B cell (primary cell): ENCODE measurements at regions not wholly inside any gene's neighbourhood (a gene's known extent, or its start where the extent isn't known, plus 50 kb on each side); places are given as distances from the start of the nearest gene placed in this dataset.

ENCODE experiments used
- ATAC-seq: fragments of 200-7000 bp; cut with Tn5 transposase; one replicate; pipeline ENCODE4 v1.10.0; 2021; ENCODE audit warnings: low read depth, mild to moderate bottlenecking, moderate number of reproducible peaks, moderate library complexity
- CTCF ChIA-PET: fragments of 350-600 bp; sonication (Branson Sonifier 250); formaldehyde crosslinking; loops from one replicate; lab custom pipeline; 2021; ENCODE audit warnings: antibody characterized with exemption, inconsistent platforms; lab: Charles Lee
- POLR2A ChIA-PET: fragments of 350-600 bp; sonication (Branson Sonifier 250); formaldehyde crosslinking; loops from one replicate; lab custom pipeline; 2021; ENCODE audit warnings: antibody characterized with exemption; lab: Charles Lee
- DNase-seq: peaks from one replicate; pipeline ENCODE4 v3.0.0; 2013
- H2AFZ ChIP-seq: 2 replicates; pipeline ENCODE4 v1.6.1; 2012; ENCODE audit warnings: mild to moderate bottlenecking, low read depth, low read length; ENCODE audit not compliant: insufficient read depth, poor library complexity, severe bottlenecking
- H3K27ac ChIP-seq, 2 donors: 1 replicate in 1 of 2; 2 replicates in 1 of 2; pipeline ENCODE4 v1.5.1; 2012 to 2013; ENCODE audit warnings: low read length in 2 of 2, mild to moderate bottlenecking in 2 of 2, moderate library complexity in 1 of 2
- H3K27me3 ChIP-seq, 4 experiments: fragments of 200-600 bp in 1 of 4; sonication (generic) in 1 of 4; replicated peaks in 1 of 4; 1 replicate in 2 of 4; 2 replicates in 2 of 4; pipeline versions ENCODE4 v1.6.1 to v1.7.0; 2013 to 2016; ENCODE audit warnings: low read length in 3 of 4, mild to moderate bottlenecking in 2 of 4, mixed read lengths in 1 of 4, moderate library complexity in 1 of 4; ENCODE audit not compliant: insufficient read depth in 4 of 4, control insufficient read depth in 3 of 4; ENCODE audit errors: control extremely low read depth in 1 of 4
- H3K36me3 ChIP-seq, 2 experiments: replicated peaks in 1 of 2; 1 replicate in 1 of 2; 2 replicates in 1 of 2; pipeline versions ENCODE4 v1.6.1 to v1.7.1; 2013; ENCODE audit warnings: low read length in 1 of 2; ENCODE audit not compliant: insufficient read depth in 2 of 2, control insufficient read depth in 1 of 2; ENCODE audit errors: control extremely low read depth in 1 of 2, extremely low read depth in 1 of 2
- H3K4me1 ChIP-seq, 2 donors: fragments of 200-600 bp in 1 of 2; sonication (generic) in 1 of 2; 1 replicate in 1 of 2; 2 replicates in 1 of 2; pipeline versions ENCODE4 v1.5.1 to v1.6.1; 2013 to 2017; ENCODE audit warnings: low read length in 2 of 2; ENCODE audit not compliant: control insufficient read depth in 2 of 2, insufficient read depth in 2 of 2
- H3K4me2 ChIP-seq: replicated peaks from 2 replicates; pipeline ENCODE3; 2012; ENCODE audit warnings: mild to moderate bottlenecking, low read depth, low read length; ENCODE audit not compliant: poor library complexity, severe bottlenecking
- H3K4me3 ChIP-seq, 5 experiments: fragments of 200-600 bp in 1 of 5; sonication (generic) in 1 of 5; 1 replicate in 3 of 5; 2 replicates in 2 of 5; pipeline versions ENCODE4 v1.5.1 to v1.7.0; 2011 to 2016; ENCODE audit warnings: low read length in 4 of 5, mild to moderate bottlenecking in 4 of 5, low read depth in 2 of 5, control low read depth in 1 of 5, moderate library complexity in 1 of 5; ENCODE audit not compliant: insufficient read depth in 1 of 5; ENCODE audit errors: control extremely low read depth in 1 of 5, extremely low read depth in 1 of 5
- H3K79me2 ChIP-seq: fragments of 200-600 bp; sonication (generic); one replicate; pipeline ENCODE4 v1.6.0; 2016; ENCODE audit warnings: low read length; ENCODE audit not compliant: control insufficient read depth, insufficient read depth
- H3K9ac ChIP-seq: fragments of 200-600 bp; sonication (generic); 2 replicates; pipeline ENCODE4 v1.6.1; 2017; ENCODE audit warnings: mild to moderate bottlenecking, low read length, moderate library complexity
- H3K9me3 ChIP-seq, 3 donors: one replicate each; pipeline versions ENCODE4 v1.6.1 to v1.7.1; 2013; ENCODE audit warnings: low read length in 2 of 3; ENCODE audit not compliant: control insufficient read depth in 2 of 3, insufficient read depth in 1 of 3; ENCODE audit errors: control extremely low read depth in 1 of 3
- H4K20me1 ChIP-seq: 2 replicates; pipeline ENCODE4 v1.6.0; 2012; ENCODE audit warnings: mild to moderate bottlenecking, low read length; ENCODE audit not compliant: insufficient read depth, control insufficient read depth, poor library complexity, severe bottlenecking
- H3K27ac Mint-ChIP-seq: one replicate; pipeline ENCODE4 v1.8.0; 2021; ENCODE audit warnings: mixed read lengths
- H3K27me3 Mint-ChIP-seq: one replicate; pipeline ENCODE4 v1.8.0; 2021; ENCODE audit warnings: mixed read lengths
- H3K4me1 Mint-ChIP-seq: one replicate; pipeline ENCODE4 v1.8.0; 2021; ENCODE audit warnings: mixed read lengths
- H3K4me3 Mint-ChIP-seq: one replicate; pipeline ENCODE4 v1.8.0; 2021; ENCODE audit warnings: mixed read lengths
- H3K9me3 Mint-ChIP-seq: one replicate; pipeline ENCODE4 v1.8.0; 2022; ENCODE audit warnings: mixed read lengths; ENCODE audit not compliant: insufficient read depth
- EZH2 ChIP-seq: IDR thresholded peaks from 2 replicates; pipeline ENCODE4 v1.6.1; 2012; ENCODE audit warnings: borderline replicate concordance, low read depth, mild to moderate bottlenecking, moderate library complexity, low read length; ENCODE audit not compliant: insufficient read depth, poor library complexity, severe bottlenecking
- WGBS: methylation state at CpG from one replicate; pipeline ENCODE4 v1.1.5; 2013; ENCODE audit warnings: missing lambda C conversion rate; ENCODE audit not compliant: insufficient coverage; 5-methylcytosine and 5-hydroxymethylcytosine counted together
- intact Hi-C: fragments of 100-400 bp; cut with micrococcal nuclease; formaldehyde crosslinking; loops from one replicate; pipeline ENCODE4 v1.10.0; 2022
- TF ChIP-seq, protein P1 (sequence below): fragments of 200-600 bp; IDR thresholded peaks from one replicate; pipeline ENCODE4 v1.8.0; 2022; ENCODE audit warnings: antibody characterized with exemption, mild to moderate bottlenecking

DNA sequence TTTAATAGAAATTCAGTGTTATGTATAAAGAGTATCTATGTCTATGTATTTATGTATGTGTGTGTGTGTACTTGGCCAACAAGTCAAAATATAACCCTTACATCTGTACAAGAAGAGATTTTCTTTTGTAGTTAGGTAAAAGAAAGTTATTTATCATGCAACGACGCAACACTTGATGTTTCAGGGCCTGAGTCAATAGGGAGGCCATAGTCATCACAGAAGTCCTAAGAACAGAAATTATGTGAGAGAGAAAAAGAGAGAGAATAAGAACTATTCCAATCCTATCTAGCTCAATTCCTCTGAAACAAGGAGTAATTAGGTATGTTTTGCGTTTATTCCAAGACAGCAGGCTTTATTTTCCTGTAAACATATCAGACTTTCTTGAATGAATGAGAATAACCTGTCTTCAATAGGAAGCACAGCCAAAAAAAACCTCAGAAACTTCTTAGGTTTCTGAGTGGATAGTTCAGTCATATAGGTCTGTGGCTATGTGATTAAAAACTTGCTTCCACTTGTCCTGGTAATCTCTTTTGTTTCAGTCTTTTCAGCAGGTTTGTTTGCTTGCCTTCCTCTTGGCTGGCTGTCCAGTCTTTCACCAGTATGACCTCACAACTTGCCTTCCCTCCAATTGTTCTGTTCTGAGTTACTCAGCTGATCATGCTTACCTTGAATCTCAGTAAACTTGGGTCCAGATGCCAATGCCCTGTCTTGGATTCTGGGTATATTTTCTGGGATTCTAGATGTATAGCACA is 382.4 kb upstream of the GBE1 start:
- no peak for DNase-seq
- Histone ChIP-seq H3K4me3 (no peak overlapping the region), H3K9me3 (peaks cover 0 to 7% (median 0%) of the 10 kb centered on the region in 3 donors), H2AFZ (no peak overlapping the region), H3K4me2 (no peak overlapping the region), H3K27me3 (no peaks in the 10 kb centered on the region), H4K20me1 (no peaks in the 10 kb centered on the region), H3K79me2 (no peaks in the 10 kb centered on the region), H3K4me1 (no peaks in the 10 kb centered on the region), H3K9ac (no peak overlapping the region), H3K36me3 (no peaks in the 10 kb centered on the region), H3K27ac (no peak overlapping the region)
- Mint-ChIP-seq H3K9me3 (no peaks in the 10 kb centered on the region), H3K4me1 (no peaks in the 10 kb centered on the region), H3K27ac (no peak overlapping the region), H3K27me3 (no peaks in the 10 kb centered on the region), H3K4me3 (no peak overlapping the region)
- no peak for ATAC-seq
- POLR2A ChIA-PET = no interaction called here
- CTCF ChIA-PET = interaction anchor here (1.7 kb wide), 1 partner anchor 14 kb away, joined by 5 read pairs; no protein-coding TSS in a partner anchor
- TF ChIP-seq, protein P1, sequence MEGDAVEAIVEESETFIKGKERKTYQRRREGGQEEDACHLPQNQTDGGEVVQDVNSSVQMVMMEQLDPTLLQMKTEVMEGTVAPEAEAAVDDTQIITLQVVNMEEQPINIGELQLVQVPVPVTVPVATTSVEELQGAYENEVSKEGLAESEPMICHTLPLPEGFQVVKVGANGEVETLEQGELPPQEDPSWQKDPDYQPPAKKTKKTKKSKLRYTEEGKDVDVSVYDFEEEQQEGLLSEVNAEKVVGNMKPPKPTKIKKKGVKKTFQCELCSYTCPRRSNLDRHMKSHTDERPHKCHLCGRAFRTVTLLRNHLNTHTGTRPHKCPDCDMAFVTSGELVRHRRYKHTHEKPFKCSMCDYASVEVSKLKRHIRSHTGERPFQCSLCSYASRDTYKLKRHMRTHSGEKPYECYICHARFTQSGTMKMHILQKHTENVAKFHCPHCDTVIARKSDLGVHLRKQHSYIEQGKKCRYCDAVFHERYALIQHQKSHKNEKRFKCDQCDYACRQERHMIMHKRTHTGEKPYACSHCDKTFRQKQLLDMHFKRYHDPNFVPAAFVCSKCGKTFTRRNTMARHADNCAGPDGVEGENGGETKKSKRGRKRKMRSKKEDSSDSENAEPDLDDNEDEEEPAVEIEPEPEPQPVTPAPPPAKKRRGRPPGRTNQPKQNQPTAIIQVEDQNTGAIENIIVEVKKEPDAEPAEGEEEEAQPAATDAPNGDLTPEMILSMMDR = no peak
- no peak for TF ChIP-seq EZH2
- intact Hi-C loops = no loop called here
- no CpG with 5 or more reads among the region's 3 CpGs for WGBS

DNA sequence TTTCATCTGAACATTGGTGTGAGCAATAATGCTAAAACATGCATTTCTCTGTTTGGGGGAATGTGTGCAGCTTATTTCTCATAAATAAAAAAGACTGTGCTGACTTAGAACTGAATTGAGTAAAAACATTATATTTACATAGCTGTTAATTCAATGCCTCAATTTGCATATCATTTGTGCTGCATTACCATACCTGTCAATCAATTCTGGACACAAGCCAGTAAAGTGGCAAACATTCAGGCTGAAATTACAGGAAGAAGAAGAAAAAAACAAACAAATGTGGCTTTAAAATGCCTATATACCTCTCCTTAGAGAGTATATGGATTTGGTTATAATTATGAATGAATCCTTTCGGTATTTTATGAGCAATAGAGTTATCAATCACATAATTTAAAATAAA is 380.1 kb upstream of the GBE1 start:
- H3K79me2 ChIP-seq = no peaks in the 10 kb centered on the region
- peaks cover 0 to 8% (median 0%) of the 10 kb centered on the region in 3 donors for H3K9me3 ChIP-seq
- intact Hi-C loops = no loop called here
- no peaks in the 10 kb centered on the region for H3K27me3 ChIP-seq
- H3K36me3 ChIP-seq = no peaks in the 10 kb centered on the region
- H3K4me1 Mint-ChIP-seq = no peaks in the 10 kb centered on the region
- no peaks in the 10 kb centered on the region for H3K27me3 Mint-ChIP-seq
- WGBS = no CpG with 5 or more reads among the region's 1 CpG
- CTCF ChIA-PET = interaction anchor here (1.2 kb wide), 1 partner anchor 9 kb away, joined by 3 read pairs; no protein-coding TSS in a partner anchor
- no peak overlapping the region for H3K4me3 ChIP-seq
- TF ChIP-seq, protein P1 = no peak
- TF ChIP-seq EZH2 = no peak
- ATAC-seq (no peak), DNase-seq (no peak)
- H3K4me1 ChIP-seq = no peaks in the 10 kb centered on the region
- H3K4me2 ChIP-seq = no peak overlapping the region
- no peak overlapping the region for H3K27ac ChIP-seq
- H3K27ac Mint-ChIP-seq = no peak overlapping the region
- H2AFZ ChIP-seq = no peak overlapping the region
- H4K20me1 ChIP-seq = no peaks in the 10 kb centered on the region
- no peak overlapping the region for H3K9ac ChIP-seq
- POLR2A ChIA-PET = no interaction called here
- H3K4me3 Mint-ChIP-seq = no peak overlapping the region
- no peaks in the 10 kb centered on the region for H3K9me3 Mint-ChIP-seq
